Activated T-cell treated with anti-CD3 and anti-CD28 coated beads, Interleukin-2, amount 50 U/mL, for 72 hours (primary cell): ENCODE measurements at regions not wholly inside any gene's neighbourhood (a gene's known extent, or its start where the extent isn't known, plus 50 kb on each side); places are given as distances from the start of the nearest gene placed in this dataset.
A peak's percentile ranks its signal among the peaks of the same experiment; 100 is the strongest.

ENCODE experiments used
- ATAC-seq, 2 donors: fragments of 150-1000 bp; cut with Tn5 transposase; replicated peaks in 1 of 2; 2 replicates each; pipeline ENCODE4 v1.10.0; 2021; ENCODE audit warnings: moderate library complexity in 2 of 2, mild to moderate bottlenecking in 1 of 2
- DNase-seq, 2 donors: peaks; one replicate each; pipeline ENCODE4 v3.0.0; 2021 to 2022; ENCODE audit warnings: mixed read lengths in 1 of 2
- H3K27ac Mint-ChIP-seq: one replicate; pipeline ENCODE4 v1.8.0; 2022; ENCODE audit warnings: mild to moderate bottlenecking, moderate library complexity, mixed read lengths
- H3K27me3 Mint-ChIP-seq: one replicate; pipeline ENCODE4 v1.8.0; 2022; ENCODE audit warnings: low read depth, mixed read lengths
- H3K36me3 Mint-ChIP-seq, 2 donors: one replicate each; pipeline ENCODE4 v1.8.0; 2022; ENCODE audit warnings: mixed read lengths in 2 of 2, mild to moderate bottlenecking in 1 of 2; ENCODE audit not compliant: insufficient read depth in 2 of 2
- H3K4me1 Mint-ChIP-seq: one replicate; pipeline ENCODE4 v1.8.0; 2022; ENCODE audit warnings: low read depth, mixed read lengths
- H3K4me3 Mint-ChIP-seq, 2 donors: one replicate each; pipeline ENCODE4 v1.8.0; 2022; ENCODE audit warnings: mild to moderate bottlenecking in 2 of 2, mixed read lengths in 2 of 2, moderate library complexity in 2 of 2
- H3K9me3 Mint-ChIP-seq, 2 donors: one replicate each; pipeline ENCODE4 v1.8.0; 2022; ENCODE audit warnings: mixed read lengths in 2 of 2

- no peaks in the 10 kb centered on the region for H3K4me1 Mint-ChIP-seq
- no peaks in the 10 kb centered on the region for H3K27me3 Mint-ChIP-seq
- no peaks in the 10 kb centered on the region for H3K36me3 Mint-ChIP-seq
- DNase-seq (no peak), ATAC-seq (no peak)
- H3K9me3 Mint-ChIP-seq, result no peaks in the 10 kb centered on the region
- H3K27ac Mint-ChIP-seq, result no peak overlapping the region
- no peak overlapping the region for H3K4me3 Mint-ChIP-seq
Observed at GRCh38 chr20:60123096-60123495, 164.9 kb downstream of the CDH26 start.

- no peak for DNase-seq
- no peak for ATAC-seq
- Mint-ChIP-seq H3K4me3 (no peak overlapping the region), H3K4me1 (no peaks in the 10 kb centered on the region), H3K9me3 (no peaks in the 10 kb centered on the region), H3K27ac (no peak overlapping the region), H3K36me3 (no peaks in the 10 kb centered on the region), H3K27me3 (no peaks in the 10 kb centered on the region)
Observed at GRCh38 chr20:60123652-60124051, 165.4 kb downstream of the CDH26 start.

DNA sequence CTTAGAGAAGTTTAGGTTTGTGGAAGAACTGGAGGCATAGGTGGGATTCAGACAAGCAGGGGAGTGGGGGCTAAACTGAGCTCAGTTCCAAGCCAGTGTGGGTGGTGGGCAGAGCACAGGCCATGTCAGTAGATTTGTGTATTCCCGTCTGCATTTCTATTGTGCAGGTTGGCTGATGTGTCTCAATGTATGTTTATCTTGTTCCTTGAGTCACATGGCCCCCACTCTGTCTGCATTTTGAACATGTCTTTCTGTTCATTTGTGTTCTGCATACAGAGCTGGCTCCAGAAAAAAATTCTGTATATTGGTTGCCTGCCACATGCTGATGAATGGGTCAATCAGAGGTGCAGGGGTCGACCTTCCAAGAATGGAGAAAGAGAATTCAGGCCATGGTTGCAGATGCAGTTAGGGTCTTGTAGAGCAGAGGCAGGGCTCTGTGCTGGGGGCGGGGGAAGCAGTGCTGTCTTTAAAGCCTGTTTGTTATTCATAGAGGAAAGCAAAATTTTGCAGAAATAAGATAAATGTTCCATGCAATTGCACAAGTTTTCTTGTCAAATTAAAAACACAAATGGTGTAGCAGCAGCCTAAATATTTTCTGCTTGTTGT, 166.7 kb downstream of the CDH26 start:
- no peak overlapping the region for H3K4me3 Mint-ChIP-seq
- H3K27ac Mint-ChIP-seq, result no peak overlapping the region
- H3K9me3 Mint-ChIP-seq, result no peaks in the 10 kb centered on the region
- H3K36me3 Mint-ChIP-seq, result no peaks in the 10 kb centered on the region
- DNase-seq, result no peak
- no peak for ATAC-seq
- no peaks in the 10 kb centered on the region for H3K4me1 Mint-ChIP-seq
- H3K27me3 Mint-ChIP-seq, result no peaks in the 10 kb centered on the region

GRCh38 chr20:60125513-60125912, 167.3 kb downstream of the CDH26 start:
- no peak overlapping the region for H3K27ac Mint-ChIP-seq
- no peaks in the 10 kb centered on the region for H3K36me3 Mint-ChIP-seq
- no peaks in the 10 kb centered on the region for H3K4me1 Mint-ChIP-seq
- H3K4me3 Mint-ChIP-seq, result no peak overlapping the region
- DNase-seq (no peak), ATAC-seq (no peak)
- H3K9me3 Mint-ChIP-seq, result no peaks in the 10 kb centered on the region
- H3K27me3 Mint-ChIP-seq, result no peaks in the 10 kb centered on the region

DNA sequence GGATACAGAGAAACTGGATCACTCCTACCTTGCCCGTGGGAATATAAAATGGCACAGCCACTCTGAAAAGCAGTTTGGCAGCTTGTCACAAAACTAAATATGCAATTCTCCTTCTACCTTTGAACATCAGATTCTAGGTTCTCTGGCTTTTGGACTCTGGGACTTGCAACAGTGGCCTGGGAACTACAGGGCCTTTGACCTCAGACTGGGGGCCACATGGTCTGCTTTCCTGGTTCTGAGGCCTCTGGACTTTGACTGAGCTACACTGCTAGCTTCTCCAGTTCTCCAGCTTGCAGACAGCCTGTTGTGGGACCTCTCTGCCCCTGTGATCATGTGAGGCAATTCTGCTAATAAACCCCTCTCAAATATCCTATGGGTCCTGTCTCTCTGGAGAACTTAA, 168.8 kb downstream of the CDH26 start:
- ATAC-seq (no peak), DNase-seq (no peak)
- no peaks in the 10 kb centered on the region for H3K27me3 Mint-ChIP-seq
- H3K4me3 Mint-ChIP-seq, result no peak overlapping the region
- H3K9me3 Mint-ChIP-seq, result no peaks in the 10 kb centered on the region
- H3K27ac Mint-ChIP-seq, result no peak overlapping the region
- H3K4me1 Mint-ChIP-seq, result no peaks in the 10 kb centered on the region
- H3K36me3 Mint-ChIP-seq, result no peaks in the 10 kb centered on the region

DNA sequence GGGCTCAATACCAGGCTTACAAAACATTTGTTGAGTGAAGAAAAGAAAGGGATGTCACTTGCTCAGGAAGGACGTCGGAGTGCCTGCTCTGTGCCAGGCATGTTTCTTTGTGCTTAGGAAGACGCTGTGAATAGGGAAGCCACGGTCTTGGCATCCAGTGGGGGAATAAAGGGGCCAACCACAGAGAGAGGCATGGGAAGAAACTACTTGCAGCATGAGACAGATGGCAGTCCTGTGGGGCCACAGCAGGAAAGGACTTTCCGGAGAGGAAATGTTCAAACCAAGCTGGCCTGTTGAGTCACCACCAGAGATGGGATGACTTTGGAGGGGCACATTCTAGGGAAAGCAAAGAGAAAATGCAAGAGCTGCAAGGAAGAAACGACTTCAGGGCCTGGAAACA, 173.2 kb downstream of the CDH26 start:
- Mint-ChIP-seq H3K4me3 (no peak overlapping the region), H3K27ac (no peak overlapping the region), H3K36me3 (no peaks in the 10 kb centered on the region), H3K4me1 (no peaks in the 10 kb centered on the region), H3K9me3 (no peaks in the 10 kb centered on the region), H3K27me3 (no peaks in the 10 kb centered on the region)
- DNase-seq (no peak), ATAC-seq (no peak)

DNA sequence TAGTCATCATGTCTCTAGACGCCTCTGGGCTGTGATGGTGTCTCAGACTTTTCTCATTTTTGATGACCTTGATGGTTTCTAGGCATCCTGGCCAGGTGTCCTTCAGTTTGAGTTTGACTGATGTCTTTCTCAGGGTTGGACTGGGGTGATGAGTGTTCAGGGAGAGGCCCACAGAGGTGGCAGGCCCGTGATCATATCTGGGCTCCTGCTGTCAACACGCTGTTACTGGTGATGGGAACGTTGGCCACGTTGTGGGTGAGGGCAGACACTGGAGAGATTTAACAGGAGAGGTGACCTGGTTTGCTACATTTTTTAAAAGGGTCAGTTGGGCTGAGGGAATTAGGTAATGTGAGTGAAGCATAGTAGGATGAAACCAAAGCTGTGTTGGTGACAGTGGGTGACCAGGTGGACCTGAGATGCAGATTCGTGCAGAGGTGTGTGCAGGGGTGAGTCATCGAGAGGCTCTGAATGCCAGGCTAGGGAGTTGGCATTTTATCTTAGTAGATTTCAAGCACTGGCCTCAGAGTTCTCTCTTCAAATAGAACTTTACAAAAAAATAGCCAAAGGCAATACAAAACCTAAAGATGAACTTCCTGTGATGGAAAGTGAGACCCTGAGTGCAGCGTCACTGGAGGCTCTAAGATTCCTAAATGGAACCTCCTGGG, 174.1 kb downstream of the CDH26 start:
- H3K4me3 Mint-ChIP-seq, result no peak overlapping the region
- H3K36me3 Mint-ChIP-seq, result no peaks in the 10 kb centered on the region
- H3K4me1 Mint-ChIP-seq, result no peaks in the 10 kb centered on the region
- no peak for DNase-seq
- no peak for ATAC-seq
- no peaks in the 10 kb centered on the region for H3K27me3 Mint-ChIP-seq
- no peaks in the 10 kb centered on the region for H3K9me3 Mint-ChIP-seq
- no peak overlapping the region for H3K27ac Mint-ChIP-seq

- Mint-ChIP-seq H3K4me1 (peaks cover 5% of the 10 kb centered on the region), H3K4me3 (no peak overlapping the region), H3K27ac (no peak overlapping the region), H3K9me3 (no peaks in the 10 kb centered on the region), H3K36me3 (no peaks in the 10 kb centered on the region), H3K27me3 (no peaks in the 10 kb centered on the region)
- ATAC-seq (no peak), DNase-seq (no peak)
Observed at GRCh38 chr20:60132827-60133670, 174.8 kb downstream of the CDH26 start.

GRCh38 chr20:60135276-60135675, 177.1 kb downstream of the CDH26 start:
- Mint-ChIP-seq H3K4me1 (peaks cover 5% of the 10 kb centered on the region), H3K4me3 (no peak overlapping the region), H3K36me3 (no peaks in the 10 kb centered on the region), H3K27ac (no peak overlapping the region), H3K27me3 (no peaks in the 10 kb centered on the region), H3K9me3 (no peaks in the 10 kb centered on the region)
- ATAC-seq, result no peak
- DNase-seq, result no peak

- H3K4me1 Mint-ChIP-seq, result peaks cover 5% of the 10 kb centered on the region
- no peaks in the 10 kb centered on the region for H3K27me3 Mint-ChIP-seq
- H3K9me3 Mint-ChIP-seq, result no peaks in the 10 kb centered on the region
- no peak overlapping the region for H3K4me3 Mint-ChIP-seq
- DNase-seq (no peak), ATAC-seq (no peak)
- no peak overlapping the region for H3K27ac Mint-ChIP-seq
- no peaks in the 10 kb centered on the region for H3K36me3 Mint-ChIP-seq
Observed at GRCh38 chr20:60136645-60137401, 178.6 kb downstream of the CDH26 start.

DNA sequence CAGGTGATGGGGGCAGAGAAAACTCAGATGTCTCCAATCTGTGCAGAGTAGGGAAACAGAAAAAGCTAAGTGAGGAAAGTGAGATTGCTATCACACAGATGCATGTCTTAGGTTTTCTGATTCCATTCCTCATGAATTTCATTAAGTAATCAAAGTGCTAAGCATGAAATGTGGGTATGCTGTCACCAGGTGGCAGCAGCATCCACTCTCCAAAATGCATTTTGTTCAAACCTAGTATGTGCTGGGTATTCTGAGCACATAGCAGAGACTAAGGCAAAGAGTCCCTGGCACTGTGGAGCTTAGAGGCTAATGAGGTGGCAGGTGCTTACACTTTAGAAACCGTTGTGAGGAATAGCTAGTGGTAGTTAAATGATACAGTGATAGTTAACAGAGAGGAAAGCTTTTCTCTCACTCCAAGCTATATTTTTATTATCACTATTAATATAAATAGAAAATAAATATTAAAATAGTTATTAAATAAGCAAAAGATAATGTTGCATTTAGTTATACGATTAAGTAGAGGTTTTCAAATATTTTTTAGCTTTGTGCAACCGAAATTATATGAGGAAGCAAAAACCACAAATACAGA, 179.5 kb downstream of the CDH26 start:
- H3K4me3 Mint-ChIP-seq, result peak overlapping the region; percentile 74 to 86
- no peaks in the 10 kb centered on the region for H3K36me3 Mint-ChIP-seq
- H3K27me3 Mint-ChIP-seq, result no peaks in the 10 kb centered on the region
- H3K4me1 Mint-ChIP-seq, result peaks cover 5% of the 10 kb centered on the region
- ATAC-seq, result peak; percentile 65 to 76
- no peaks in the 10 kb centered on the region for H3K9me3 Mint-ChIP-seq
- no peak overlapping the region for H3K27ac Mint-ChIP-seq
- DNase-seq, result peak; percentile 35 to 36

GRCh38 chr20:60138256-60139220, 180.3 kb downstream of the CDH26 start:
- Mint-ChIP-seq H3K36me3 (no peaks in the 10 kb centered on the region), H3K4me3 (peak overlapping the region; percentile 74 to 86), H3K9me3 (no peaks in the 10 kb centered on the region), H3K4me1 (peaks cover 5% of the 10 kb centered on the region), H3K27me3 (no peaks in the 10 kb centered on the region), H3K27ac (no peak overlapping the region)
- ATAC-seq, result peak; percentile 74 to 77
- peak; percentile 34 to 49 for DNase-seq
